ENCODE measurements at regions not wholly inside any gene's neighbourhood (a gene's known extent, or its start where the extent isn't known, plus 50 kb on each side); places are given as distances from the start of the nearest gene placed in this dataset.
A peak's percentile ranks its signal among the peaks of the same experiment; 100 is the strongest.

DNA sequence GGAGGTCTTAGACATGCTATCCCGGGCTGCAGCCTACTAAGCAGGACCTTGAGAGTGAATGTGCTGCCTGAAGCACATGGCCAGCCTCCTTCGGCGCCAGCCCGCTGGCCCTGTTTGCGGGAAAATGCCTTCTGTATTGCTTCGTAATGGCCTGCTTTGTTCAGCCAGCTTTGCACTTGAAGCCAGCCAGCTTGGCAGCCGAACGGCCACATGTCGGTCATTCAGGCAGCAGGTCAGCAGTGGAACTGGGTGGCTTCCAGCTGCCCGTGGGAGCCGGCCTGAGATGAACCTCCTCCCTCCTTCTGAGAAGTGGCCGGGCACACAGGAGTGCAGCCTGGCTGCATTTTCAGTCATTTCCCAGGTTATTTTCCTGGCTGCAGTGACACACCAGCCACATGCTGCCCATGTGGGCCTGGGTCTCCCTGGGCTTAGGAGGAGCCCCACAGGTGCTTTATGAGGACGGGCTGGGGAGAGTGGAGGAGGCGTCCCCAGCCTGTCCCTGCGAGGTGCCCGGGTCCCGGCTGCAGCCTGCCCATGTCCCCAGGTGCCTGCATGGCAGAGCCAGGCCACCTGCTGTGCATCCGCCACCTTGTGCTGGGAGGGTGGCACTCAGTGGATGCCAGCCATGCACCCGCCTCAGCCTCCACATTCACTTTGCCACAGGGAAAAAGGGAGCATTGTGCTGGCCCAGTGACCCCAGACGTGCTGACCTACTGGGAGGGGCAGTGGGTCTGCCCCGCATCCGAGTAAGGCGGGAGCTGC is 103.5 kb downstream of the SIK1 start:
- H3K27me3 Mint-ChIP-seq (ENCODE audit: low read depth) = peaks cover 7% of the 10 kb centered on the region
- peaks cover 11% of the 10 kb centered on the region for H3K9me3 Mint-ChIP-seq
- no peak overlapping the region for H3K4me3 Mint-ChIP-seq
- H3K27ac Mint-ChIP-seq = peak overlapping the region in 1 of 3 experiments; percentile 15
- TF ChIP-seq, protein P1, sequence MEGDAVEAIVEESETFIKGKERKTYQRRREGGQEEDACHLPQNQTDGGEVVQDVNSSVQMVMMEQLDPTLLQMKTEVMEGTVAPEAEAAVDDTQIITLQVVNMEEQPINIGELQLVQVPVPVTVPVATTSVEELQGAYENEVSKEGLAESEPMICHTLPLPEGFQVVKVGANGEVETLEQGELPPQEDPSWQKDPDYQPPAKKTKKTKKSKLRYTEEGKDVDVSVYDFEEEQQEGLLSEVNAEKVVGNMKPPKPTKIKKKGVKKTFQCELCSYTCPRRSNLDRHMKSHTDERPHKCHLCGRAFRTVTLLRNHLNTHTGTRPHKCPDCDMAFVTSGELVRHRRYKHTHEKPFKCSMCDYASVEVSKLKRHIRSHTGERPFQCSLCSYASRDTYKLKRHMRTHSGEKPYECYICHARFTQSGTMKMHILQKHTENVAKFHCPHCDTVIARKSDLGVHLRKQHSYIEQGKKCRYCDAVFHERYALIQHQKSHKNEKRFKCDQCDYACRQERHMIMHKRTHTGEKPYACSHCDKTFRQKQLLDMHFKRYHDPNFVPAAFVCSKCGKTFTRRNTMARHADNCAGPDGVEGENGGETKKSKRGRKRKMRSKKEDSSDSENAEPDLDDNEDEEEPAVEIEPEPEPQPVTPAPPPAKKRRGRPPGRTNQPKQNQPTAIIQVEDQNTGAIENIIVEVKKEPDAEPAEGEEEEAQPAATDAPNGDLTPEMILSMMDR (IDR thresholded peaks at IDR 0.05; ENCODE audit: unreplicated experiment in 3 of 3) = no peak
- H3K4me1 Mint-ChIP-seq = peaks cover 47% of the 10 kb centered on the region
- no peaks in the 10 kb centered on the region for H3K36me3 Mint-ChIP-seq (ENCODE audit: low read depth)

DNA sequence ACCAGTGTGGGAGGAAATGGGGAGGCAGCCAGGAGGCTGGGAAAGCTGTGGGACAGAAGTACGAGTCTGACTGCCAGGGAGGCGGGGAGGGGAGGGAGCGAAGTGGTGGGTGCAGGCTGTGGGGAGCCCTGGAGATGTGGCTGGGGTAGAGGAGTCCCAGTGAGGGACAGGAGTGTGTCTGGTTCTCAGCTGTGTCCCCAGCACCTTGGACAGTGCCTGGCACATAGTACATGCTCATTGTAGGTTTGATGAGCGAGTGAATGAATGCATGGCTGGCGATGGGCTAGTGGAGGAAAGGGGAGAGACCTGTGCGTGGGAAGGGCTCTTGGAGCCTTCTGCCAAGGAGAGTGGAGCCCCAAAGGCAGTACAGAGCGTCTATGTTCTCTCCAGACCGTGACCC is 104.1 kb downstream of the SIK1 start:
- H3K36me3 Mint-ChIP-seq (ENCODE audit: low read depth) = no peaks in the 10 kb centered on the region
- peaks cover 12% of the 10 kb centered on the region for H3K9me3 Mint-ChIP-seq
- TF ChIP-seq, protein P1 (IDR thresholded peaks at IDR 0.05; ENCODE audit: unreplicated experiment in 3 of 3) = no peak
- H3K4me1 Mint-ChIP-seq = peaks cover 40% of the 10 kb centered on the region
- peak overlapping the region in 2 of 3 experiments; percentile 15 to 72 for H3K27ac Mint-ChIP-seq
- H3K27me3 Mint-ChIP-seq (ENCODE audit: low read depth) = peaks cover 7% of the 10 kb centered on the region
- no peak overlapping the region for H3K4me3 Mint-ChIP-seq

GRCh38 chr21:43322311-43322710 is 104.6 kb downstream of the SIK1 start:
- Mint-ChIP-seq H3K9me3 (peaks cover 12% of the 10 kb centered on the region), H3K36me3 (ENCODE audit: low read depth) (no peaks in the 10 kb centered on the region), H3K27me3 (ENCODE audit: low read depth) (peaks cover 7% of the 10 kb centered on the region), H3K27ac (no peak overlapping the region), H3K4me1 (peaks cover 37% of the 10 kb centered on the region), H3K4me3 (no peak overlapping the region)
- TF ChIP-seq, protein P1 (IDR thresholded peaks at IDR 0.05; ENCODE audit: unreplicated experiment in 3 of 3) = no peak

GRCh38 chr21:43321611-43322010 is 105.3 kb downstream of the SIK1 start:
- H3K27me3 Mint-ChIP-seq (ENCODE audit: low read depth) = peaks cover 7% of the 10 kb centered on the region
- H3K4me3 Mint-ChIP-seq = no peak overlapping the region
- H3K27ac Mint-ChIP-seq = no peak overlapping the region
- TF ChIP-seq, protein P1 (IDR thresholded peaks at IDR 0.05; ENCODE audit: unreplicated experiment in 3 of 3) = no peak
- H3K4me1 Mint-ChIP-seq = peaks cover 32% of the 10 kb centered on the region
- peaks cover 15% of the 10 kb centered on the region for H3K9me3 Mint-ChIP-seq
- H3K36me3 Mint-ChIP-seq (ENCODE audit: low read depth) = no peaks in the 10 kb centered on the region

DNA sequence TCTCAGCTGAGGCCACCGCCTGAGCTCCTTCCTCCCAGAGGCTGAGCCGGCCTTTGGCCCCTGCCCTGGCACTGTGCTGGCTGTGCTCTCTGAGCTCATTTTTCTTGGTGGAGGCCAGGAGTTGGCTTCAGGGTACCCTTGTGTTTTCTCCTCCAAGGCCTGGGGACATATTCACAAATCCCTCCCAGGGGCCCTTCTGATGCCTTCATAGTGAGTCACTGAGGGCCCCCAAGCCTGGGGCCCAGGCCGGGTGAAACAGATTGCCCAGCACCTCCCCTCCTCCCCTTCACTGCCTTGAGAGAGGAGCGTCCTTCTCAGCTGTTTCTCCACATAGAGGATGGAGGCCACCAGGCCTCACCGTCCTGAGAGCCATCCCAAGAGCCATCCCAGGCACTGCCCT is 105.8 kb downstream of the SIK1 start:
- H3K4me1 Mint-ChIP-seq = peaks cover 27% of the 10 kb centered on the region
- peaks cover 15% of the 10 kb centered on the region for H3K9me3 Mint-ChIP-seq
- no peak overlapping the region for H3K4me3 Mint-ChIP-seq
- no peaks in the 10 kb centered on the region for H3K36me3 Mint-ChIP-seq (ENCODE audit: low read depth)
- no peak overlapping the region for H3K27ac Mint-ChIP-seq
- TF ChIP-seq, protein P1 (IDR thresholded peaks at IDR 0.05; ENCODE audit: unreplicated experiment in 3 of 3) = no peak
- peaks cover 7% of the 10 kb centered on the region for H3K27me3 Mint-ChIP-seq (ENCODE audit: low read depth)

- Mint-ChIP-seq H3K27ac (no peak overlapping the region), H3K4me1 (peaks cover 25% of the 10 kb centered on the region), H3K27me3 (ENCODE audit: low read depth) (peaks cover 7% of the 10 kb centered on the region), H3K4me3 (no peak overlapping the region), H3K36me3 (ENCODE audit: low read depth) (no peaks in the 10 kb centered on the region), H3K9me3 (peaks cover 15% of the 10 kb centered on the region)
- TF ChIP-seq, protein P1 (IDR thresholded peaks at IDR 0.05; ENCODE audit: unreplicated experiment in 3 of 3) = no peak
These were observed 106.4 kb downstream of the SIK1 start for GRCh38 chr21:43320526-43320925.
